ENCODE measurements at regions not wholly inside any gene's neighbourhood (a gene's known extent, or its start where the extent isn't known, plus 50 kb on each side); places are given as distances from the start of the nearest gene placed in this dataset.
"Not testable (repeated sequence)": the region's sequence is repeated elsewhere in the genome, so short reads cannot be mapped to it uniquely, and the experiment has no call there.

DNA sequence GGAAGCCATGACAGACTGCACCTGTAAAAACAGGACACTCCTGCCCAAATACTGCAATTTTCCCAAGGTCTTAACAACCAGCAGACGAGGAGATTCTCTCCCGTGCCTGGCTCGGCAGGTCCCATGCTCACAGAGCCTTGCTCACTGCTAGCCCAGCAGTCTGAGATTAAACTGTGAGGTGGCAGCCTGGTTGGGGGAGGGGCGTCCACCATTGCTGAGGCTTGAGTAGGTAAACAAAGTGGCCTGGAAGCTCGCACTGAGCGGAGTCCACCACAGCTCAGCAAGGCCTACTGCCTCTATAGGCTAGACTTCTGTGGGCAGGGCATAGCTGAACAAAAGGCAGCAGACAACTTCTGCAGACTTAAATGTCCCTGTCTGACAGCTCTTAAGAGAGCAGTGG is 80.3 kb downstream of the ANXA5 start:
- H3K36me3 Mint-ChIP-seq (ENCODE audit: low read depth); H3K27ac Mint-ChIP-seq; H3K4me2 ChIP-seq; H3F3A ChIP-seq (replicated peaks; ENCODE audit: low read depth); H3K79me2 ChIP-seq (replicated peaks; ENCODE audit: insufficient read depth); ATAC-seq; H3K4me1 ChIP-seq (ENCODE audit: insufficient read depth); H3K4me3 Mint-ChIP-seq; H3K36me3 ChIP-seq (ENCODE audit: insufficient read depth); H3K9me3 Mint-ChIP-seq; H4K20me1 ChIP-seq (replicated peaks; ENCODE audit: insufficient read depth); H3K27ac ChIP-seq (ENCODE audit: low read depth); H3K9me2 ChIP-seq (ENCODE audit: insufficient read depth); H3K4me1 Mint-ChIP-seq; H3K27me3 Mint-ChIP-seq (ENCODE audit: insufficient read depth, low read depth, poor library complexity); H3K27me3 ChIP-seq (ENCODE audit: insufficient read depth); H3K4me3 ChIP-seq: not testable (repeated sequence)
- DNase-seq (ENCODE audit: low spot score): peak; percentile 4
- peak overlapping the region; percentile 80 for H2AFZ ChIP-seq

DNA sequence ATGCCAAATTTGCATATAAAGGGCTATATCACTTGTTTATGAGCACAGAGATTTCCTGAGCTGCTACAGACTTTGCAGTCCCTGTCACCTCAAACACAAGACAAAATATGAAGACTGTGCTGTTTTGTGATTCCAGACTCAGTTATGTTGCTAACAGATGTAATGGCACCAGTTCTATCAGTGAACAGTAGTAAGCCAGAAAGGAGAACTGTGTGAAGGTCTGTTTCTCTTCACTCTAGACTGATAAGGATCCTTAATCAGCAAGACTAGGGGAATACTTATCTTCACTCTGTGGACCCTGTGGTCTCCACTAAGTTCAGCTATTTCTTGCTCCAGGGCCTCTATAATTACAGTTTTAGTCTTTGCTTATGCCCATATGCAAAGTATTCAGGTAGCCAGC is 82.7 kb downstream of the ANXA5 start:
- DNase-seq (ENCODE audit: low spot score) (no peak), ATAC-seq (no peak)
- Histone ChIP-seq H3K27me3 (ENCODE audit: insufficient read depth) (no peaks in the 10 kb centered on the region), H3K79me2 (replicated peaks; ENCODE audit: insufficient read depth) (no peaks in the 10 kb centered on the region), H4K20me1 (replicated peaks; ENCODE audit: insufficient read depth) (no peaks in the 10 kb centered on the region), H3K9me2 (ENCODE audit: insufficient read depth) (no peaks in the 10 kb centered on the region), H3K27ac (ENCODE audit: low read depth) (no peak overlapping the region), H3K36me3 (ENCODE audit: insufficient read depth) (no peaks in the 10 kb centered on the region), H2AFZ (peak overlapping the region; percentile 63; the same call in 1 of the 2 replicates), H3K4me2 (no peak overlapping the region), H3F3A (replicated peaks; ENCODE audit: low read depth) (no peaks in the 10 kb centered on the region), H3K4me1 (ENCODE audit: insufficient read depth) (no peaks in the 10 kb centered on the region), H3K4me3 (no peak overlapping the region)
- Mint-ChIP-seq H3K27ac (no peak overlapping the region), H3K4me1 (peaks cover 3% of the 10 kb centered on the region; the same call in 1 of the 3 replicates), H3K9me3 (no peaks in the 10 kb centered on the region), H3K36me3 (ENCODE audit: low read depth) (no peaks in the 10 kb centered on the region), H3K27me3 (ENCODE audit: insufficient read depth, low read depth, poor library complexity) (no peaks in the 10 kb centered on the region), H3K4me3 (no peak overlapping the region)
- TF ChIP-seq, protein P1, sequence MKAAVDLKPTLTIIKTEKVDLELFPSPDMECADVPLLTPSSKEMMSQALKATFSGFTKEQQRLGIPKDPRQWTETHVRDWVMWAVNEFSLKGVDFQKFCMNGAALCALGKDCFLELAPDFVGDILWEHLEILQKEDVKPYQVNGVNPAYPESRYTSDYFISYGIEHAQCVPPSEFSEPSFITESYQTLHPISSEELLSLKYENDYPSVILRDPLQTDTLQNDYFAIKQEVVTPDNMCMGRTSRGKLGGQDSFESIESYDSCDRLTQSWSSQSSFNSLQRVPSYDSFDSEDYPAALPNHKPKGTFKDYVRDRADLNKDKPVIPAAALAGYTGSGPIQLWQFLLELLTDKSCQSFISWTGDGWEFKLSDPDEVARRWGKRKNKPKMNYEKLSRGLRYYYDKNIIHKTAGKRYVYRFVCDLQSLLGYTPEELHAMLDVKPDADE (IDR thresholded peaks at IDR 0.05): no peak
- TF ChIP-seq, protein P2, sequence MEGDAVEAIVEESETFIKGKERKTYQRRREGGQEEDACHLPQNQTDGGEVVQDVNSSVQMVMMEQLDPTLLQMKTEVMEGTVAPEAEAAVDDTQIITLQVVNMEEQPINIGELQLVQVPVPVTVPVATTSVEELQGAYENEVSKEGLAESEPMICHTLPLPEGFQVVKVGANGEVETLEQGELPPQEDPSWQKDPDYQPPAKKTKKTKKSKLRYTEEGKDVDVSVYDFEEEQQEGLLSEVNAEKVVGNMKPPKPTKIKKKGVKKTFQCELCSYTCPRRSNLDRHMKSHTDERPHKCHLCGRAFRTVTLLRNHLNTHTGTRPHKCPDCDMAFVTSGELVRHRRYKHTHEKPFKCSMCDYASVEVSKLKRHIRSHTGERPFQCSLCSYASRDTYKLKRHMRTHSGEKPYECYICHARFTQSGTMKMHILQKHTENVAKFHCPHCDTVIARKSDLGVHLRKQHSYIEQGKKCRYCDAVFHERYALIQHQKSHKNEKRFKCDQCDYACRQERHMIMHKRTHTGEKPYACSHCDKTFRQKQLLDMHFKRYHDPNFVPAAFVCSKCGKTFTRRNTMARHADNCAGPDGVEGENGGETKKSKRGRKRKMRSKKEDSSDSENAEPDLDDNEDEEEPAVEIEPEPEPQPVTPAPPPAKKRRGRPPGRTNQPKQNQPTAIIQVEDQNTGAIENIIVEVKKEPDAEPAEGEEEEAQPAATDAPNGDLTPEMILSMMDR (conservative IDR thresholded peaks at IDR 0.05; ENCODE audit: low read depth in 2 of 2): no peak
- TF ChIP-seq NANOG (IDR thresholded peaks at IDR 0.05; ENCODE audit: borderline replicate concordance) (no peak), EZH2 (IDR thresholded peaks at IDR 0.05; ENCODE audit: low read depth, unreplicated experiment) (no peak), ZNF114 (CRISPR knock-in tag; IDR thresholded peaks at IDR 0.05) (no peak), POLR2AphosphoS5 (IDR thresholded peaks at IDR 0.05; ENCODE audit: low read depth) (no peak)

DNA sequence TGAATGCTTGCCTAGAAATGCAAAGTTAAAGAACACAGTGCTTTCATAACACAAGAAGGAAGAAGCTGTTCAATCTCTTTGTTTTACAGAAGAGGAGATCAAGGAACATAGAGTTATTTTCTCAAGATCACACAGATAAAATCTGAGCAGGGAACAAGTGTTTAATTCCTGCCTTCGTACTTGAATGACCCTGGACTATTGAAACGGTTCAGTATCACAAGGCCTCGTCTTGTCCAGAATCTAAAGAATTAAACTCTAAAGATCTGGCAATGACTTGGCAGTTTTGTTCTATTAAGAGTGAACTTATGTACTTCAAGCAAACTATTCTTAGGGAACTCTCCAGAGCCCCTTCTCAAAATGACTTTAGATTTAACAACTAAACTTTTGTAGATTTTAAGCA is 97.7 kb downstream of the ANXA5 start:
- Mint-ChIP-seq H3K9me3 (no peaks in the 10 kb centered on the region), H3K36me3 (ENCODE audit: low read depth) (no peaks in the 10 kb centered on the region), H3K27me3 (ENCODE audit: insufficient read depth, low read depth, poor library complexity) (no peaks in the 10 kb centered on the region), H3K4me3 (no peak overlapping the region), H3K27ac (no peak overlapping the region), H3K4me1 (0 out of 3 replicates have a peak, but pooled peaks cover 2% of the 10 kb centered on the region)
- no peaks in the 10 kb centered on the region for H3K36me3 ChIP-seq (ENCODE audit: insufficient read depth)
- DNase-seq (ENCODE audit: low spot score): no peak
- H3K27me3 ChIP-seq (ENCODE audit: insufficient read depth): no peaks in the 10 kb centered on the region
- H3K9me2 ChIP-seq (ENCODE audit: insufficient read depth): 0 out of 2 replicates have a peak, but pooled peaks cover 3% of the 10 kb centered on the region
- H3K4me1 ChIP-seq (ENCODE audit: insufficient read depth): no peaks in the 10 kb centered on the region
- H4K20me1 ChIP-seq (replicated peaks; ENCODE audit: insufficient read depth): no peaks in the 10 kb centered on the region
- H3K27ac ChIP-seq (ENCODE audit: low read depth): no peak overlapping the region
- no peaks in the 10 kb centered on the region for H3K79me2 ChIP-seq (replicated peaks; ENCODE audit: insufficient read depth)
- no peak overlapping the region for H3K4me3 ChIP-seq
- H2AFZ ChIP-seq: no peak overlapping the region
- no peak for ATAC-seq
- no peak overlapping the region for H3K4me2 ChIP-seq
- no peaks in the 10 kb centered on the region for H3F3A ChIP-seq (replicated peaks; ENCODE audit: low read depth)
- TF ChIP-seq STAT1 (IDR thresholded peaks at IDR 0.05; ENCODE audit: unreplicated experiment) (no peak), ZNF331 (CRISPR knock-in tag; IDR thresholded peaks at IDR 0.05; ENCODE audit: low read depth) (no peak), CREB1 (CRISPR knock-in tag; IDR thresholded peaks at IDR 0.05; ENCODE audit: low read depth) (no peak), POLR2AphosphoS5 (IDR thresholded peaks at IDR 0.05; ENCODE audit: low read depth) (no peak), EZH2phosphoT487 (IDR thresholded peaks at IDR 0.05; ENCODE audit: unreplicated experiment) (no peak)
- TF ChIP-seq, protein P1 (IDR thresholded peaks at IDR 0.05): no peak

All from GM23338 (cell line).